HepG2 (cell line): ENCODE measurements at regions not wholly inside any gene's neighbourhood (a gene's known extent, or its start where the extent isn't known, plus 50 kb on each side); places are given as distances from the start of the nearest gene placed in this dataset.

ENCODE experiments used
- ATAC-seq: fragments of 200-7000 bp; cut with Tn5 transposase; 3 replicates; pipeline ENCODE4 v1.9.1; 2020; ENCODE audit warnings: mild to moderate bottlenecking, moderate library complexity
- BruUV-seq: library from RNA; stranded (reverse); fragments of 400-500 nt; replicated peaks from 2 replicates; lab custom pipeline; 2021; lab: Mats Ljungman, UMichigan
- CTCF ChIA-PET: fragments of 300-600 bp; formaldehyde crosslinking; extraction: SDS; loops from one replicate; lab custom pipeline; 2021; ENCODE audit warnings: low total read pairs, inconsistent platforms, low intra/inter-chr PET ratio; lab: Yijun Ruan, JAX
- POLR2A ChIA-PET: fragments of 350-600 bp; sonication (Branson Sonifier 250); formaldehyde crosslinking; loops from one replicate; lab custom pipeline; 2020; ENCODE audit warnings: antibody characterized with exemption, inconsistent platforms; lab: Yijun Ruan, JAX
- DNase-seq: peaks from one replicate; pipeline ENCODE4 v3.0.0-alpha.2; 2015; ENCODE audit warnings: low spot score
- FAIRE-seq: peaks from 3 replicates; lab custom pipeline; 2011; peaks lifted over from hg19 to GRCh38; lab: Jason Lieb, UNC
- H2AFZ ChIP-seq: one replicate; pipeline ENCODE4 v1.6.1; 2011; ENCODE audit warnings: low read length, inconsistent platforms
- H3K27ac ChIP-seq: fragments of 300-600 bp; 3 replicates; pipeline ENCODE4 v1.8.0; 2011; ENCODE audit warnings: mixed run types, mild to moderate bottlenecking, mixed read lengths, low read length, inconsistent platforms; ENCODE audit not compliant: insufficient read depth; ENCODE audit errors: extremely low read length
- H3K27me3 ChIP-seq, 2 experiments: fragments of 200-600 bp in 1 of 2; 2 replicates in 1 of 2; 3 replicates in 1 of 2; pipeline versions ENCODE4 v1.6.0 to v1.8.0; 2011; ENCODE audit warnings: low read length in 2 of 2, mild to moderate bottlenecking in 2 of 2, moderate library complexity in 2 of 2, inconsistent platforms in 1 of 2; ENCODE audit not compliant: insufficient read depth in 2 of 2, control insufficient read depth in 1 of 2
- H3K36me3 ChIP-seq, 2 experiments: fragments of 200-600 bp in 1 of 2; replicated peaks in 1 of 2; 2 replicates in 1 of 2; 3 replicates in 1 of 2; pipeline versions ENCODE4 v1.5.1 to v1.8.0; 2011; ENCODE audit warnings: low read length in 2 of 2, inconsistent platforms in 1 of 2; ENCODE audit not compliant: insufficient read depth in 2 of 2, control insufficient read depth in 1 of 2
- H3K4me1 ChIP-seq: 2 replicates; pipeline ENCODE4 v1.5.1; 2012; ENCODE audit warnings: low read length, inconsistent platforms; ENCODE audit not compliant: insufficient read depth
- H3K4me2 ChIP-seq: 2 replicates; pipeline ENCODE4 v1.6.0; 2011; ENCODE audit warnings: low read depth, low read length, inconsistent platforms
- H3K4me3 ChIP-seq, 3 experiments: fragments of 200-600 bp in 1 of 3; sonication (generic), shearing (Covaris generic) in 1 of 3; replicated peaks in 1 of 3; 2 replicates each; pipeline ENCODE4 v1.5.1; 2011 to 2016; ENCODE audit warnings: low read length in 3 of 3, inconsistent platforms in 2 of 3, low read depth in 2 of 3, mild to moderate bottlenecking in 2 of 3, control low read depth in 1 of 3, mixed read lengths in 1 of 3; ENCODE audit not compliant: insufficient read depth in 1 of 3
- H3K79me2 ChIP-seq: one replicate; pipeline ENCODE4 v1.6.1; 2011; ENCODE audit warnings: low read length, inconsistent platforms; ENCODE audit not compliant: insufficient read depth
- H3K9ac ChIP-seq: 2 replicates; pipeline ENCODE4 v1.6.0; 2011; ENCODE audit warnings: mild to moderate bottlenecking, low read depth, low read length, inconsistent platforms; ENCODE audit not compliant: insufficient read depth
- H3K9me3 ChIP-seq: 2 replicates; pipeline ENCODE4 v1.5.1; 2012; ENCODE audit warnings: mild to moderate bottlenecking, low read length
- H4K20me1 ChIP-seq: 2 replicates; pipeline ENCODE4 v1.6.0; 2011; ENCODE audit warnings: inconsistent platforms, mild to moderate bottlenecking, low read length, moderate library complexity; ENCODE audit not compliant: insufficient read depth
- AGO1 ChIP-seq: fragments of 200-400 bp; formaldehyde crosslinking; IDR thresholded peaks from 2 replicates; pipeline ENCODE4 v1.6.1; 2017; ENCODE audit warnings: mild to moderate bottlenecking, low read depth, low read length, moderate library complexity; ENCODE audit not compliant: poor library complexity, severe bottlenecking
- CERS6 ChIP-seq: sonication (generic); formaldehyde crosslinking; IDR thresholded peaks from 2 replicates; pipeline ENCODE4 v1.5.0; 2020; ENCODE audit warnings: missing genetic modification reagents
- ESRRA ChIP-seq: sonication (generic); formaldehyde crosslinking; IDR thresholded peaks from 2 replicates; pipeline ENCODE4 v1.5.1; 2020; ENCODE audit warnings: mild to moderate bottlenecking, low read depth, missing genetic modification reagents
- HOXA3 ChIP-seq: sonication (generic); formaldehyde crosslinking; IDR thresholded peaks from 2 replicates; pipeline ENCODE4 v1.5.0; 2020; ENCODE audit warnings: missing genetic modification reagents
- LCORL ChIP-seq, 2 experiments: fragments of 450-650 bp in 1 of 2; sonication (generic) in 1 of 2; formaldehyde crosslinking in 1 of 2; IDR thresholded peaks; 2 replicates each; pipeline versions ENCODE4 v1.5.0 to v1.6.1; 2017 to 2020; ENCODE audit warnings: antibody characterized with exemption in 1 of 2, missing genetic modification reagents in 1 of 2
- NFATC3 ChIP-seq: sonication (generic); formaldehyde crosslinking; IDR thresholded peaks from 2 replicates; pipeline ENCODE4 v1.5.1; 2020; ENCODE audit warnings: mild to moderate bottlenecking, missing genetic modification reagents
- NPAS2 ChIP-seq: sonication (generic); formaldehyde crosslinking; IDR thresholded peaks from 2 replicates; pipeline ENCODE4 v1.8.0; 2022; ENCODE audit warnings: mild to moderate bottlenecking, missing genetic modification reagents, borderline replicate concordance
- NRL ChIP-seq: sonication (generic); formaldehyde crosslinking; IDR thresholded peaks from 2 replicates; pipeline ENCODE4 v1.5.0; 2020; ENCODE audit warnings: missing genetic modification reagents, mild to moderate bottlenecking, moderate library complexity, borderline replicate concordance
- SNAPC2 ChIP-seq: sonication (generic); formaldehyde crosslinking; IDR thresholded peaks from 2 replicates; pipeline ENCODE4 v1.8.1; 2022; ENCODE audit warnings: mild to moderate bottlenecking, missing genetic modification reagents
- TAF1 ChIP-seq: sonication (generic); formaldehyde crosslinking; IDR thresholded peaks from 2 replicates; pipeline ENCODE4 v1.4.0; 2020; ENCODE audit warnings: missing genetic modification reagents
- ZBTB7B ChIP-seq: sonication (generic); formaldehyde crosslinking; IDR thresholded peaks from 2 replicates; pipeline ENCODE4 v1.4.0; 2020; ENCODE audit warnings: missing genetic modification reagents
- ZNF282 ChIP-seq: fragments of 450-650 bp; IDR thresholded peaks from 2 replicates; pipeline ENCODE4 v1.6.1; 2018; ENCODE audit not compliant: partially characterized antibody
- ZNF484 ChIP-seq: sonication (generic); formaldehyde crosslinking; IDR thresholded peaks from 2 replicates; pipeline ENCODE4 v1.5.1; 2020; ENCODE audit warnings: mild to moderate bottlenecking, low read depth, missing genetic modification reagents, borderline replicate concordance
- ZNF501 ChIP-seq: sonication (generic); formaldehyde crosslinking; IDR thresholded peaks from 2 replicates; pipeline ENCODE4 v1.5.1; 2020; ENCODE audit warnings: mild to moderate bottlenecking, moderate library complexity, missing genetic modification reagents
- ZSCAN12 ChIP-seq: sonication (generic); formaldehyde crosslinking; IDR thresholded peaks from 2 replicates; pipeline ENCODE4 v1.9.0; 2021; ENCODE audit warnings: mild to moderate bottlenecking, missing genetic modification reagents
- WGBS: methylation state at CpG from one replicate; pipeline ENCODE4 v1.1.6; 2017; ENCODE audit warnings: low lambda C conversion rate; 5-methylcytosine and 5-hydroxymethylcytosine counted together
- in situ Hi-C: cut with HindIII; loops from 2 replicates; pipeline ENCODE4 v1.10.0; 2017; ENCODE audit warnings: low pct_unique_long_range_greater_than_20kb; ENCODE audit not compliant: extremely low pct_ligation_motif_present
- intact Hi-C: fragments of 100-400 bp; cut with micrococcal nuclease; formaldehyde crosslinking; loops from one replicate; pipeline ENCODE4 v1.10.0; 2022; ENCODE audit not compliant: unreplicated experiment
- TF ChIP-seq, protein P1 (sequence below): sonication (generic); formaldehyde crosslinking; IDR thresholded peaks from 2 replicates; pipeline ENCODE4 v1.8.1; 2023; ENCODE audit warnings: mild to moderate bottlenecking, missing genetic modification reagents, borderline replicate concordance

- TF ChIP-seq ZNF484 (CRISPR knock-in tag), result no peak
- TF ChIP-seq ZNF501, result no peak
- no peak for TF ChIP-seq AGO1
Measured at GRCh38 chr6:134816300-134816699, 133.6 kb downstream of the ALDH8A1 start (continued).

GRCh38 chr6:134814076-134814695 lies 135.7 kb downstream of the ALDH8A1 start:
- no peak for TF ChIP-seq LCORL (IDR thresholded peaks at IDR 0.05)
- TF ChIP-seq LCORL (CRISPR knock-in tag; IDR thresholded peaks at IDR 0.05), result no peak
- no peak for TF ChIP-seq NFATC3 (CRISPR knock-in tag)
- TF ChIP-seq, protein P1, sequence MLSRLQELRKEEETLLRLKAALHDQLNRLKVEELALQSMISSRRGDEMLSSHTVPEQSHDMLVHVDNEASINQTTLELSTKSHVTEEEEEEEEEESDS (CRISPR knock-in tag), result no peak
- TF ChIP-seq, all 625 proteins: peak for 0
- in situ Hi-C loops (no loop called here), intact Hi-C loops (no loop called here)
- no peaks in the 10 kb centered on the region for H3K36me3 ChIP-seq
- H3K4me1 ChIP-seq, result no peaks in the 10 kb centered on the region
- H3K9ac ChIP-seq, result no peak overlapping the region
- DNase-seq (no peak), FAIRE-seq (no peak), ATAC-seq (no peak)
- no TSS peak for BruUV-seq
- no peaks in the 10 kb centered on the region; a peak in 1 of 5 replicates for H3K27me3 ChIP-seq
- H3K9me3 ChIP-seq, result no peaks in the 10 kb centered on the region
- no peaks in the 10 kb centered on the region for H3K79me2 ChIP-seq
- ChIA-PET CTCF (no interaction called here), POLR2A (no interaction called here)
- H3K4me3 ChIP-seq, result no peak overlapping the region
- no peak overlapping the region for H2AFZ ChIP-seq
- no peak overlapping the region for H3K27ac ChIP-seq
- H3K4me2 ChIP-seq, result no peak overlapping the region
- 63% methylated on average over 4 of the region's 4 CpGs for WGBS
- H4K20me1 ChIP-seq, result no peaks in the 10 kb centered on the region

- no peak for TF ChIP-seq HOXA3 (CRISPR knock-in tag)
- TF ChIP-seq ZBTB7B (CRISPR knock-in tag), result no peak
- TF ChIP-seq ZNF282, result no peak
- no peak for TF ChIP-seq NPAS2 (CRISPR knock-in tag)
- no peak for TF ChIP-seq TAF1 (CRISPR knock-in tag)
- no peak for TF ChIP-seq ZSCAN12
- no peak for TF ChIP-seq ESRRA (CRISPR knock-in tag)
- TF ChIP-seq SNAPC2 (CRISPR knock-in tag), result no peak
- TF ChIP-seq CERS6 (CRISPR knock-in tag), result no peak
- TF ChIP-seq NRL, result no peak
- Histone ChIP-seq H3K4me2 (no peak overlapping the region), H2AFZ (no peak overlapping the region), H3K79me2 (no peaks in the 10 kb centered on the region), H3K4me3 (no peak overlapping the region), H3K27me3 (no peaks in the 10 kb centered on the region; a peak in 1 of 5 replicates), H4K20me1 (no peaks in the 10 kb centered on the region), H3K9me3 (no peaks in the 10 kb centered on the region), H3K4me1 (no peaks in the 10 kb centered on the region), H3K27ac (no peak overlapping the region), H3K9ac (no peak overlapping the region), H3K36me3 (no peaks in the 10 kb centered on the region)
- DNase-seq (no peak), FAIRE-seq (no peak), ATAC-seq (no peak)
- BruUV-seq, result no TSS peak
- ChIA-PET CTCF (no interaction called here), POLR2A (no interaction called here)
- 76% methylated on average over 2 of the region's 2 CpGs for WGBS
- intact Hi-C loops, result no loop called here
- in situ Hi-C loops, result no loop called here
Measured at GRCh38 chr6:134813146-134813545, 136.8 kb downstream of the ALDH8A1 start.
